GM18519 (cell line): ENCODE measurements at regions not wholly inside any gene's neighbourhood (a gene's known extent, or its start where the extent isn't known, plus 50 kb on each side); places are given as distances from the start of the nearest gene placed in this dataset.

Source experiments
- ATAC-seq: cut with Tn5 transposase; IDR thresholded peaks from one replicate; pipeline ENCODE4 v1.9.1; 2021; ENCODE audit warnings: mild to moderate bottlenecking, moderate library complexity; ENCODE audit not compliant: unreplicated experiment, low FRiP score

DNA sequence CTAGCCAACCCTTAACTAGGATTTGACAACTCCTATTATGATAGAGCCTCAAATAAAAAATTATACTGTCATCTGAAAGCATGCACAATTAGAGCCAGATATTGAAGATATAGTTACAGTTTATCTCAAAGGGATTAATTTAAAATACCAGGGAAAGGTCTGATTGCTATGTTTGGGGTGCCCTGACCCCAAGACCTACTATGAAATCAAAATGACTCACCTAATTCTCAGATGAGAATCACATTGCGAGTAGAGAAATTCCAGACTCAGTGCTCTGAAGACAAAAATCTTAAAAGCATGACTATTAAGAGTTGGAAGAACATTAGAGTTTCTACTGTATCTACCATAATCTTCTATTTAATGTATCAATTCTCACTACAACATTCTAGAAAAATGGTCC lies 297.1 kb downstream of the AHR start:
- ATAC-seq = no peak

DNA sequence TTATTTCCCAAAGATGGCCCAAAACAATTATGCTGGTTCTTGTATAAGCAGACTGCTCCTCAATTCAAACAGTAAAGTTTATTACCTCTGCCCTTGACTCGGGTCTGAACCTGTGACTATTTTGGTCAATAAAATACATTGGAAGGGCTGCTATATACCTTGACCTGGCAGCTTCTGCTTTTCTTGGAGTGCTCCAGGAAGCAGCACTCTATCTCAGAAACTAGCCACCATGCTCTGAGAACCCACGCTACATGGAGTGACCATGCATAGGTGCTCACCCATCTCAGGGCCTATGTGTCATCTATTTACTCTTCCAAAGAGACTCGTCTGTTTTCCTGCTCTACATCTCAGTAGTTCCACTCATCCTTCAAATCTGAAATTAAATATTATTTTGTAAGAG lies 299.9 kb downstream of the AHR start:
- no peak for ATAC-seq

DNA sequence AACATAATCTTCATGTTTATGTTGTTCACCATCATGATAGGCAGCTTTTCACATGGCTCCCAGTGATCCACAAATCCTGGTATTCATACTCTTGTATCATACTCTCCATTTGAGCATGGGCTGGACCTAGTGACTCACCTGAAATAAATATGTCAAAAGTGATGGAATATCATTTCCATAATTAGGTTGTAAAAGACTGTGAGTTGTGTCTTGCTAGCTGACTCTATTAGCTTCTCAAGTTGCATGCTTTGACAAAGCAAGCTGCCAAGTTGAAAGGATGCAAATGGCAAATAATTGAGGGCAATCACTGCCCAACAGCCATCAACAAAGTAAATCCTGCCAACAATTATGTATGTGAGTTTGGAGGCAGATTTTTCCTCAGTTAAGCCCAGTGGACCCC lies 300.4 kb downstream of the AHR start:
- no peak for ATAC-seq

DNA sequence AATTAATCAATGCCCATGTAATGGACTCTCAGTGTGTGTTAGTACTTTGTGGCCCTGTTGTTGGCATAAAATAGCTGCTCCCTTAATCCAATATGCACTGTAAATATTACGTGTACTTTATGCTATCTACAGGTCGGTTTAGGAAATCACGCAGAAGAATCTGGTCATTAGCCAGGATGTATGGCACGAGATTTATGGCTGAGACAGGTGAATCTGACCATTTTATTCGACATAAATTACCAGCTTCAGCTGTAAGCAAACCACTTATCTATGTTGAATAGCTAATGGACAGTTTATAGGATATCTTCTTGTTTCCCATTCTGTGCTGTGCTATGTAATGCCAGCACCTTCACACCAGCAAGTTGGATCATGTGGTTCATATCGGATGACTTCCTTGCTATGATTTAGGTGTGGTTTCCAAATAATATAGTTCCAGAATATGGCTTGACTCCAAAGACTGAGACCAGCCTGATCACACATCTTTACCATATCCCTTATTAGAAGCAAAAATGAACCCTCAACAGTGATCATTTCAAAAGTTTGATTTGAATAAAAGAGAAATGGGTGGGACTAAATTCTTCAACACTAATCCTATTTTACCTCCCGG lies 301.4 kb downstream of the AHR start:
- ATAC-seq = no peak

DNA sequence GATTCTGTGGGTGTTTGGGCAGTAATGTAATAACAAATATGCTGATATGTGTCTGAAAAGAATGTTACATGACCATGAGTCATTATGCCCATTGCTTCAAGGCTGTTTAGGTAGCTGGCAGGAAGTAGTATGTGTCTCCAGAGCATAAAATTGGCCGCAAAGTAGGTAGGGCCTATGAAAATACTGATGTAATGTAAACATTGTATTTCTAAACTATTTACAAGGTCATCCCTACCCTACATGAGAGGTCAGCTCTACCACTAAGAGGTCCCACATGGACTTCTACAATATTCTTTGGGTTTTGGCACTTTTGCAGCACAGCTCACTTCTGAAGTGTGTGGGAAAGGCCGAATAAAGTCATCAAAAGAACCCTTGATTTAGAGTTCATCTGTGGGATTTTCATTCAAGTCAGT lies 301.9 kb downstream of the AHR start:
- ATAC-seq = no peak

DNA sequence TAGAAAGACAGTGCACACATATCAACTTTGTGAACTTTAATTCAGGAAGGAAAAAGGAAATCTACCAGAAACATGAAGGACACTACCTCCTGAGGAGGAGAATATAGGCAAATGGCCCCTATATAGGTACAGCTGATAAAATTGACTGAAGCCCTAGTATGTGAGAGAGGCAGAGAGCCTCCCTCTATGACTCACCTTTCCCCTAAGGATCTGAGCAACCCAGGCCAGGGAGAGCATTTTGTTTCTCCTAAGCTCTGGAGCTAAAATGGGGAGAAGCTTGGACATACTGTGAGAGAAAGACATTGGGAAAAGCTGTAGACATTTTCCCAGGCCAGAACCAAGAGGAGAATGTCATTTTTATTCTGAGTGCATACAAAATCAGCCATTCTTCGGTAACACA lies 303.5 kb downstream of the AHR start:
- no peak for ATAC-seq

DNA sequence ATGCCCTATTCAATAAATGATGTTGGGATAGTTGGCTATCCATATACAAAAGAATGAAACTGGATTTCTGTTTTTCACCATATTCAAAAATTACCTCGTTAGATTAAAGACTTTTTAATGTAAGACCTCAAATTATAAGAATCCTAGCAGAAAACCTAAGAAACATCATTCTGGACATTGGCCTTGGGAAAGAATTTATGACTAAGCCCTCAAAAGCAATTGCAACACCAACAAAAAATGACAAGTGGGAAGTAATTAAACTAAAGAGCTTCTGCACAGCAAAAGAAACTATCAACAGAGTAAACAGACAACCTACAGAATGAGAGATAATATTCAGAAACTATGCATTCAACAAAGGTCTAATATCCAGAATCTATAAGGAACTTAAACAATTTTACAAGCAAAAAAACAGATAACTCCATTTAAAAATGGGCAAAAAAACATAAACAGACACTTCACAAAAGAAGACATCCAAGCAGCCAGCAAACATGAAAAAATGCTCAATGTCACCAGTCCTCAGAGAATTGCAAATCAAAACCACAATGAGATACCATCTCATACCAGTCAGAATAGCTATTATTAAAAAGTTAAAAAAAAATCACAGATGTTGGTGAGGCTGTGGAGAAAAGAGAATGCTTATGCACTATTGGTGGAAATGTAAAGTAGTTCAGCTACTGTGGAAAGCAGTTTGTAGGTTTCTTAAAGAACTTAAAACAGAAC lies 309.8 kb downstream of the AHR start:
- ATAC-seq = no peak

DNA sequence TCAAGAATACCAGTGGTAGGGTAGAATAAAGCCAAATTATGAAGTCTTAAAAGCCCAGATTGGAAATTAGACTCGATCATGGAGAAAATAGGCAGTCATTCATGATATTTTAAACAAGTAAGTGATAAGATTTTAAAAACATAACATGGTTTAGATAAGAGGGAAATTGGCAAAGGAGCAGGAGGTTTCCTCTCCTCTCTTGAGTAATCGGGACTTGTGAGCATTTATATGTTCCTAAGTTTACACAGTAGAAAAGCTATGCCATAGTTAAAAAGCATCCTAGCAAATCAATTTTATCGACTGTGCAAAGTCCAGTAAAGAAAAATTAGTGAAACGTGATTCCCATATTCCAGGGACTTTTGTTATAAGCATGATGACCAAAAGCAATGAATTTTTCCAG lies 313.2 kb downstream of the AHR start:
- no peak for ATAC-seq

DNA sequence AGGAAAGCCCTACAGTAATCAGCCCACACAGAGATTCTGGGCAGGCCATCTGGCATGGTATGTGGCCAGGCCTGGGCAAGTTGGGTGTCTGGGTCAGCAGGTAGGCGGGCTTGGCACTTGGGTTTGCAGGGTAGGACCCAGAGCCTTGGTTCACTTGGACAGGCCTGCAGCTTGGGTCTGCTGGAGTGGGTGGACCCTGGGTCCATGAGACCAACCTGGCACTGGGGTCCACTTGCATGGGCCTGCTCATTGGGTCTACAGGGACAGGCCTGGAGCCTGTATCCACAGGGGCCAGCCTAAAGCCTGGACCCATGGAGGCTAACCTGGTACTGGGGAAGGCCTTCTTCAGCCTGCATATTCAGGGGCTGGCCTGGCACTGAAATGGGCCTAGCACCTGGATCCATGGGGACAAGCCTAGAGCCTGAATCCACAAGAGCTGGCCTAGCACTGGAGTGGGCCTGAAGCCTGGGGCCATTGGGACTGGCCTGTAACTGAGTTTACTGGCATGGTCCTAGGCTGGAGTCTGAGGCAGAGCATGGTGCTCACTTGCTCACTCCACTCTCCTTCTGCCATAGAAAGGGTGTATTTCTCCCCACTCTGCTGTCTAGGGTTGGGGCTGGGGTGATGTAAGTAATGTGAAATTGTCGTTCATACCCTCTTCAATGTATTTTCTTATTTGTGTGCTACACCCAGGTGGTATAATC lies 315.0 kb downstream of the AHR start:
- ATAC-seq = no peak

DNA sequence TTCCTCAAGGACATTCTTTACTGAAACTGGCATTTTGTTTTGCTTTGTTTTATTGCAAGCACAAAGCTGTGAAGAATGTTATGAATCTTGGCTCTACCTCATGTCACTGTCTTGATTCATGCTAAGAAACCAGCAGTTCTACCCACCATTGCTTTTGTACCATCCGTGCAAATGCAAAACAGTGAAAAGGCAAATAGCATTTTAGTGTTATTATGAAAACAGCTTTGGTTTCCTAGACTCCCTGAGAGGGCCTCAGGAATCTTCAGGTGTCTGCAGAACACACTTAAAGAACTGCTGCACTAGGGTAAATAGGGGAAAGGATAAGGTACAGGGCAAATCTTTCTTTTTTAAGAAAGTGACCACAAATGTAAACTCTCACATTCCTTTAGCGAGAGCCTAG lies 318.9 kb downstream of the AHR start:
- no peak for ATAC-seq

DNA sequence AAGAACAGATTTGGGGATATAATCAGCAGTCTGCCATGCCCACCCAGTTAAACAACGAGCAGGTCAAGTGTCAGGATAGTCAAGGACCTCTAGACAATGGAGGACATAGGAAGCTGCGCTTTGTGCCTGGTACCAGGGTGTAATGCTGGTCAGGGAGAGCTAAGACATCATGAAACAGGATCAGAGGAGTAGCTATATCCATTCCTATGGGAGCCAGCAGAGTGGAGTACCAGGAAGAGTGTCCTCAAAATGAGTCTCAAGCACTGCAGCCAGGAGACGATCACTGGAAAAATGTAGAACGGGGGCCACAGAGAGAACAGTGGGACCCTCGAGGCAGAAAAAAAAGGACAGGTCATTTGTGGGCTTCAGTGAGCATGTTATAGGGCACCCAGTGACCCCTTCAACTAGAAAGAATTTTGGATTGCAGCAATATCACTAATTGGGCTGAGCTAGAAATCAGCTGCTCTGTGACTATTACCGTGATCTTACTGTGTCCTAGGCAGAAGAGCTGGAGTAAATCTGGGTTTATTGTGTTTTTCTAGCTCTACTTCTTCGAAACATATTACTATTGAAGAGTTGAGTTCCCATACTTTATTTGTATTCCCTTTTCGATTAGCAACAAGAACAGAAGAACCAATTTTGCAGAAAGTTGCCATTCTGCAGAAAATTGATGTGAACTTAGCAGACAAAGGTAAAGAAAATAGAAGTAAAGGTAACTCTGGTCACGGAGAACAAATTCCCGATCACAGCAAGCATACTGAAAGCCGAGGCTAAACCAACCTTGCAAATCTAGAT lies 319.6 kb downstream of the AHR start:
- ATAC-seq = no peak

DNA sequence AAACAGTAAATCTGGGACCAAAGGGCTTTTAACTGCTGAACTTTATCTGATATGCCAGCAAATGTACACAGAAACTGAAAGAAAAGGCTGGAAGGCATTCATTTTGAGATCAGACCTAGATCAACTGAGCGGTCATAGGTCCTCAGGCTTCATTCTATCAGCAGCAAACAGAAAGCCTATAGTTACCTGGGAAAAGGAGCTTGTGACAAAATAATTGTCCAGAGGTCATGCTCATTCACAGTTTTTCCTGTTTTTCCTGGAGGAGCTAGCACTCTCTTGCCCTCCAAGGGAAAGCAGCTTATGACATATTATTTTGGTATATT lies 320.2 kb downstream of the AHR start:
- no peak for ATAC-seq

DNA sequence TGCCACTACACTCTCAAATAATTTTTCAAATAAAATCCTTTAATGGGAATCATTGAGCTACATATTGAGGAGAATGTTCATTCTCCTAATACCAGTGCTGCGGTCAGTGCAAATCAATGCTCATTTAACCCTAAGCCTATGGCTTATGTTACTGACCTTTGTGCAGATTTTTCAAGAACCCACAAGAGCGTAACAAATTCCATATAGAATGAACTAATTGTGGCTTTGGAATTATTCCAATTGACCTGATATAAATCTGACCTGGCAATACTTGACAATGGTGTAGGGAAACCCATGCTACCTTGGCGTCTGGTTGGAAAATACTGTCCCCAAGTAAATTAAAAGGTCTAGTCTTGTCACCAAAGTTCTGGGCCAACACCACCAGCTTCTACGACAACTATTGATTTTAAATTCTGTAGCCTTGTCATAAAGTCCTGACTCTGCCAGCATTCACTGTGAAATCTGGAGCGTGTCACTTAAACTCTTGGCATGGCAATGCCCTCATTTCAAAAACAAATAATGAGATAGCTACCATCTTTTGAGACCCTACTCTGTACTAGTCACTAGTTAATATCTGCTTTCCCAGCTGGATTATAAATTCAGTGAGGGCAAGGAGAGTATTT lies 320.9 kb downstream of the AHR start:
- no peak for ATAC-seq

DNA sequence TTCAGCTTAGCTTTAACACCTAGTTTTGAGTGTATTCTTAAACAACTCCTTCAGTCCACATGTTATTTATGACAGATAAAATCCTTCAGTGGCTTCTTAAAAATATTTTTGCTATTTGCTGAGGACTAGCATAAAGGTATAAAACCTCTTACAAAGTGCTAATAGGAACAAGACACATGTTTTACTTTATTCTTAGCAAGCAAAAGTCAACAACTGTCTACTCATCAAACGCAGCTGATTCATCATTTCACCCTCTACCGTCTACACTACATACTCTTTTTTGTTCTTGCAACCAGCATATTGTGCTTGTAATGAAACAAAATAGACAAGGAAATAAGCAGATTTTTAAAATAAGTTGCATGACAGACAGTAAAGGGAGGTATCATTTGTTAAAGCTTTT lies 319.7 kb downstream of the SNX13 start:
- no peak for ATAC-seq

DNA sequence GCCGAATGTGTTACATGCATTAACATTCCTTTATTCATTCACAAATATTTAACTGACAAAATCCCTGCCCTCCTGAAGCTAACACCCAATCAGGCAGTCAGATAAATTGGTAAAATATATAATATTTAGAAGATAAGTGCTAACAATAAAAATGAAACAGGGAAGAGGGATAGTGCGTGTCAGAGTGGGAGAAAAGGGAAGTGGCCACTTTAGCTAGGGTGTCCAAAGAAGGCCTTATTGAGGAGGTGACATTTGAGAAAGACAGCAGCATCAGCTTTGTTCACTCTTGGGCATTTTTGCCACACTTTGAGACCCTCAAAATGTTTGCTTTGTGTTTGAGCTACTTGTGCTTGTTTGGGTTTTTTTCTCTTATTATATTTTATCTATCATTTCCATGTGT lies 317.8 kb downstream of the SNX13 start:
- ATAC-seq = no peak

DNA sequence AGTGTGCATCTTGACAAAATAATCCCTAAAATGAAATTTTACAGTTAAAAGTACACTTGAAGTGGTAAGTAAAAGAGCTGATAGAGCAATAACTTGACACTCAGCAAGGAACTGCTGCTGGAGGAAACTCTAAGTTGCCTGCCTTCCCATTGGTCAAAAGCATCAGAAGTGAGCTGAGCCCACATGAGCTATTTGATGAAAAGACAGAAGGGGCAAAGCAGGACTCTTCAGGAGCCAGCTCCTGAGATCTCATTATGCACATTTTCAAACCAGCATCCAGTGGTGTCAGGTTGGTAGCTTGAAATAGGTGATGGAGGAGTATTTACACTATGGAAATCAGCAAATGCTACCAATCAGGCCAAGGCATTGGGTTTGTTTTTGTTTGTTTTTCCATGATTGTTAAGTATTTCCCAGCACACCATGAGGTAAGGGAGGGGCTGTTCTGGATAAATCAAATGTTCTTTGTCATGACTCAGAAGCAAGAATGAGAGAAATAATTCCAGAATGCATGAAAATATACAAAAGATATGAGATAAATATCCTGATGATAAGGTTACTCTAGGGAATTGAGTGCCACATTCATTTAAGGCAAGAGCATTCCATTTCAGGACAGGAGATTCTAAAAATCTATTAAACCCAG lies 316.6 kb downstream of the SNX13 start:
- no peak for ATAC-seq

DNA sequence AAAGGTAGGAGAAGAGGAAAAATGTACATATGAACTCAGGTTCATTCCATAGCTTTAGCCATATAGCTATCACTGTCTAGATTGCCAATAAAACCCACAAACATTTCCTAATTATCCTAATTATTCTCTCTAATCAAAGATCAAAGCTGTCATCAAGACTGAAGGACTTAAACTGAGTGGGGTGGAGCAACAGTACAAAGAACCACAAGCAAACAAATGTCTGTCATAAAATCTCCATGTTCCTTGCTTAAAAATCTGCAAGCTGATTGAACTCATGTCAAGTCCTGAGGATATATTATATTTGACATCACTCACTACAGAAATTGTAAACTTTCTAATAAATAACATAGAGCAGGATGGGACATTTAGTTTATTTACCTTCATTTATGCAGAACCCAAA lies 315.9 kb downstream of the SNX13 start:
- ATAC-seq = no peak

DNA sequence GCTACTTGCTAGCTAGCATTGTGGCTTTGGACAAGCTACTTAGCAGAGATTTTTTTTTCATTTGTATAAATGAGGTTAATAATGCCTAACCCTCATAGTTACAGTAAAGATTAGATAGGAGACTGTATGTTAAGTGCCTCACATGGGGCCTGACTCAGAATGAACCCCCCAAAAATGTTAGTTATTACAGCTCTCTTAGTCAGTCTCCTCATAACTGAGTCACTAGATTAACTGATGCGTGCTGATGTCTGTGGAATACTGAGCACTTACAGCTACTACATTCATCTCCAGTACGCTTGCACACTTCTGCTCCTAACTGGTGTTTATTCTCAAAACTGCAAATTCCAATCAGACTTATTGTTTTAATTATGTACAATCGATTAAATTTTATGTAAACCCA lies 315.3 kb downstream of the SNX13 start:
- no peak for ATAC-seq

DNA sequence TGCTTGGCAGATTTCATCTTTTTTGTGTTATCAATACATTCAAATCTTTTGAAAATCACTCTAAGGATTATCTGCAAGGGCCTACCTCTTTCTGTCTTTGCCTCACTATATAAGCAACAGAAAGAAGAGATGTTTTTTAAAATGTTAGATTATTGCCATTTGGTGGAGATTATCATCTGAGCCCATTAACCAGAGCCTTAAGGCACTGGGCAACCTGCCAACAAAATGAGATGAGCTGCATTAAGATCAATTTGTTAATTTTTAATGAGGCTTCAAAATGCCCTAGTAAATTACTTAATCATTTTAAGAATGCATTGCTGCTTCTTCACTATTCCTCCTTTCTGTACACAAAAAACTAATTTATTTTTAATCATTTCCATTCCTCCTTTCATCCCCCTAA lies 314.1 kb downstream of the SNX13 start:
- ATAC-seq = no peak

DNA sequence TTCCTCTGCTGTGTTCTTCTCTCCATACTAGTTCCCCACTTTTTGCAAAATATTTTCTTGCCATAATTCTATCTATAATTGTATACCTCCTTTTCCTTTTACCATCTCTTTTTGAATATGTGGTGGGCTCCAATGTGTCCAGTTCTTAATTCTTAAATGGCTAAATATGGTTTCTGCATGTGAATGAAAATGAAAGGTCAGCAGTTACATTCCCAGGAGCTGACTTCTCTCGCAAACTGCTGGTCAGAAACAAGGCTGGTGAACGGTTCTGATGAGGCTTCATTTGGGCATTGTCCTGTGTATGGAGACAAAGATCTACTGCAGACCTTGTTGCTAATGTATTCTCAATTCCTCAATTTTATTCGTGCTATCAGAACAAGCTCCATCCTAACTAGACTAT lies 309.2 kb downstream of the SNX13 start:
- ATAC-seq = no peak
